ENCODE measurements at regions not wholly inside any gene's neighbourhood (a gene's known extent, or its start where the extent isn't known, plus 50 kb on each side); places are given as distances from the start of the nearest gene placed in this dataset.

- TF ChIP-seq EP300 (IDR thresholded peaks at IDR 0.05) (no peak), POLR2A (IDR thresholded peaks at IDR 0.05) (no peak)
- TF ChIP-seq, protein P1, sequence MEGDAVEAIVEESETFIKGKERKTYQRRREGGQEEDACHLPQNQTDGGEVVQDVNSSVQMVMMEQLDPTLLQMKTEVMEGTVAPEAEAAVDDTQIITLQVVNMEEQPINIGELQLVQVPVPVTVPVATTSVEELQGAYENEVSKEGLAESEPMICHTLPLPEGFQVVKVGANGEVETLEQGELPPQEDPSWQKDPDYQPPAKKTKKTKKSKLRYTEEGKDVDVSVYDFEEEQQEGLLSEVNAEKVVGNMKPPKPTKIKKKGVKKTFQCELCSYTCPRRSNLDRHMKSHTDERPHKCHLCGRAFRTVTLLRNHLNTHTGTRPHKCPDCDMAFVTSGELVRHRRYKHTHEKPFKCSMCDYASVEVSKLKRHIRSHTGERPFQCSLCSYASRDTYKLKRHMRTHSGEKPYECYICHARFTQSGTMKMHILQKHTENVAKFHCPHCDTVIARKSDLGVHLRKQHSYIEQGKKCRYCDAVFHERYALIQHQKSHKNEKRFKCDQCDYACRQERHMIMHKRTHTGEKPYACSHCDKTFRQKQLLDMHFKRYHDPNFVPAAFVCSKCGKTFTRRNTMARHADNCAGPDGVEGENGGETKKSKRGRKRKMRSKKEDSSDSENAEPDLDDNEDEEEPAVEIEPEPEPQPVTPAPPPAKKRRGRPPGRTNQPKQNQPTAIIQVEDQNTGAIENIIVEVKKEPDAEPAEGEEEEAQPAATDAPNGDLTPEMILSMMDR (IDR thresholded peaks at IDR 0.05), result no peak
These were observed 1083.8 kb upstream of the KLHL29 start for GRCh38 chr2:22301228-22301627.

Data from ovary (tissue), 3 donors.